C4-2B (cell line): ENCODE measurements at regions not wholly inside any gene's neighbourhood (a gene's known extent, or its start where the extent isn't known, plus 50 kb on each side); places are given as distances from the start of the nearest gene placed in this dataset.

Source experiments
- CTCF ChIP-seq: fragments of 450-650 bp; conservative IDR thresholded peaks from 2 replicates; pipeline ENCODE4 v1.5.1; 2017; ENCODE audit warnings: mild to moderate bottlenecking
- ZFX ChIP-seq: fragments of 450-650 bp; IDR thresholded peaks from 2 replicates; pipeline ENCODE4 v1.6.1; 2017

GRCh38 chr1:193666485-193667083 lies 480.2 kb upstream of the B3GALT2 start:
- no peak for TF ChIP-seq CTCF
- no peak for TF ChIP-seq ZFX
